ENCODE measurements at regions not wholly inside any gene's neighbourhood (a gene's known extent, or its start where the extent isn't known, plus 50 kb on each side); places are given as distances from the start of the nearest gene placed in this dataset.

DNA sequence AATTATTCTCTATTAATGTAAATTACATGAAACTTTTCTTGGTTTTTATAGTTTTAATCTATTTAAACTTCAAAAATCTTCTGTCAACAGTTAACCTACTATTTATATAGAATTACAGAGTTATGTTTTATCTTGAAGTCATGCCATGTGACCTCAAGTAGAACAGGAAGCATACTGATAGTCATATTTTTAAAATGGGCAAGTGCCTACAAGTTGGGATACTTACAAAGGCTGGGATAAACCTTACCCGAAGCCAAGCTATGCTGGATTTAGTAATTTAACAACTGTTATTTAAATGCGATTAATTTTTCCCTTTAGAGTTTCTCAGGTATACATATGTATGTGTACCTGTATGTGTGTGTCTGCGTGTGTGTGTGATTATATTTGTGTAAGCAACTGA, 266.9 kb downstream of the RASSF9 start:
- H3K9ac ChIP-seq (ENCODE audit: low read length): no peak overlapping the region
- H3K9me3 Mint-ChIP-seq (ENCODE audit: unreplicated experiment): no peaks in the 10 kb centered on the region
- no peaks in the 10 kb centered on the region for H3K4me1 ChIP-seq (ENCODE audit: insufficient read depth, low read length)
- no peaks in the 10 kb centered on the region for H3K9me3 ChIP-seq (ENCODE audit: insufficient read depth, low read depth, low read length)
- H3K4me1 Mint-ChIP-seq (ENCODE audit: low read depth, unreplicated experiment): no peaks in the 10 kb centered on the region
- no peak overlapping the region for H3K4me3 ChIP-seq (ENCODE audit: insufficient read depth, low read depth, low read length)
- no peaks in the 10 kb centered on the region for H3K36me3 Mint-ChIP-seq (ENCODE audit: low read depth, unreplicated experiment)
- H3K36me3 ChIP-seq (ENCODE audit: insufficient read depth, low read length): no peaks in the 10 kb centered on the region
- H2AFZ ChIP-seq (ENCODE audit: low read depth, low read length): no peak overlapping the region
- TF ChIP-seq, protein P1, sequence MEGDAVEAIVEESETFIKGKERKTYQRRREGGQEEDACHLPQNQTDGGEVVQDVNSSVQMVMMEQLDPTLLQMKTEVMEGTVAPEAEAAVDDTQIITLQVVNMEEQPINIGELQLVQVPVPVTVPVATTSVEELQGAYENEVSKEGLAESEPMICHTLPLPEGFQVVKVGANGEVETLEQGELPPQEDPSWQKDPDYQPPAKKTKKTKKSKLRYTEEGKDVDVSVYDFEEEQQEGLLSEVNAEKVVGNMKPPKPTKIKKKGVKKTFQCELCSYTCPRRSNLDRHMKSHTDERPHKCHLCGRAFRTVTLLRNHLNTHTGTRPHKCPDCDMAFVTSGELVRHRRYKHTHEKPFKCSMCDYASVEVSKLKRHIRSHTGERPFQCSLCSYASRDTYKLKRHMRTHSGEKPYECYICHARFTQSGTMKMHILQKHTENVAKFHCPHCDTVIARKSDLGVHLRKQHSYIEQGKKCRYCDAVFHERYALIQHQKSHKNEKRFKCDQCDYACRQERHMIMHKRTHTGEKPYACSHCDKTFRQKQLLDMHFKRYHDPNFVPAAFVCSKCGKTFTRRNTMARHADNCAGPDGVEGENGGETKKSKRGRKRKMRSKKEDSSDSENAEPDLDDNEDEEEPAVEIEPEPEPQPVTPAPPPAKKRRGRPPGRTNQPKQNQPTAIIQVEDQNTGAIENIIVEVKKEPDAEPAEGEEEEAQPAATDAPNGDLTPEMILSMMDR (IDR thresholded peaks at IDR 0.05; ENCODE audit: insufficient read depth, low read depth, low read length): no peak
- no peak for TF ChIP-seq EZH2 (IDR thresholded peaks at IDR 0.05; ENCODE audit: insufficient read depth, low read length)
- no peak overlapping the region for H3K27ac ChIP-seq (ENCODE audit: low read depth, low read length)
- no peak overlapping the region for H3K4me2 ChIP-seq (ENCODE audit: low read length)
- no peak for DNase-seq (ENCODE audit: low read depth)
- H3K4me3 Mint-ChIP-seq (ENCODE audit: unreplicated experiment): no peak overlapping the region
- FAIRE-seq: no peak
- no peaks in the 10 kb centered on the region for H4K20me1 ChIP-seq (ENCODE audit: insufficient read depth, low read length)
- H3K79me2 ChIP-seq (ENCODE audit: insufficient read depth, low read length): no peaks in the 10 kb centered on the region
- no peaks in the 10 kb centered on the region for H3K27me3 ChIP-seq (ENCODE audit: insufficient read depth, low read length)
- no peaks in the 10 kb centered on the region for H3K27me3 Mint-ChIP-seq (ENCODE audit: low read depth, unreplicated experiment)
- H3K27ac Mint-ChIP-seq (ENCODE audit: unreplicated experiment): no peak overlapping the region

DNA sequence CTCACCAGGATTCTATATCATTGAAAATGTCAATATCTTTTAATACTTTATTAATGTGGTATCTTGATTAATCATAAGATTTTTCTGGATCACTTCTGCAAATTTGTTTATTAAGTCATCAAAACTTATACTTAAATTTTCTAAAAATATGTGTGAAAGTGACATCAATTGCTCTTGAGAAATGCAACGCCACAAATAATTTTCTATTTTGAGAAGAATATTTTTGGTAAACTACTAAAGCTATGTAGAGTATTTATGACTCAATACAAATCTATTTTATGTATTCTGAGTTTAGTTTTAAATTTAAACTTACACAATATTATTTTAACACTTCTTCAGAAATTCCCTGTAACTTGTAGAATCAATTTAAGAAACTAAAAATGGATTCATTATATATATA, 263.3 kb downstream of the RASSF9 start:
- no peak overlapping the region for H3K4me3 ChIP-seq (ENCODE audit: insufficient read depth, low read depth, low read length)

DNA sequence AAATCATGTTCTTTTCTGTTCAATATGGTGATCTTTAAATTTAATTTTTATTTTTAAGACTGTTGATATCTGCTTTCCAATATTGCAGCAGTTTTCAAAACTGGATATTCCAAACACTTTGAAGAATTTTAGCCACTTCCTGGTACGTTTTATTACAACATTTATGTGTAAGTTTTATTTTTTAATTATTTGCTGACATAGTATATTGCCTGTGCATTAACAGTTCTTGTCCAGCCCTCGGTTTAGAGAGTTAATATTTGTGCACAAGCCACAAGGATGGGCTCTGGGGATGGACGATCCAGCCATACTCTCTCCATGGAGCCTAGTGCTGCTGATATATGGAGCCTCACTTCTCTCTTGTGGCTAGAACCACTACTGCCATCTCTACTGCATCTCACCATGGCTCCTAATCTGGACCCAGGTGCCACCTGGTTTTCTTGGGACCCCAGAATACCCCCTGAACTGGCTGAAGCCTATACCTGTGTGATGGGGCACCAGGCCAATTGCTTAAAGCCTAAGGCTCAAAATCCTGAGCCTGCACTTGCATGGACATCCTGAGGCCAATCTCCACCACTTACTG, 262.5 kb downstream of the RASSF9 start:
- FAIRE-seq (no peak), DNase-seq (ENCODE audit: low read depth) (no peak)
- Histone ChIP-seq H3K27me3 (ENCODE audit: insufficient read depth, low read length) (no peaks in the 10 kb centered on the region), H3K4me1 (ENCODE audit: insufficient read depth, low read length) (no peaks in the 10 kb centered on the region), H3K9me3 (ENCODE audit: insufficient read depth, low read depth, low read length) (no peaks in the 10 kb centered on the region), H2AFZ (ENCODE audit: low read depth, low read length) (no peak overlapping the region), H4K20me1 (ENCODE audit: insufficient read depth, low read length) (no peaks in the 10 kb centered on the region), H3K79me2 (ENCODE audit: insufficient read depth, low read length) (no peaks in the 10 kb centered on the region), H3K4me2 (ENCODE audit: low read length) (no peak overlapping the region), H3K9ac (ENCODE audit: low read length) (no peak overlapping the region), H3K36me3 (ENCODE audit: insufficient read depth, low read length) (no peaks in the 10 kb centered on the region), H3K4me3 (ENCODE audit: insufficient read depth, low read depth, low read length) (no peak overlapping the region), H3K27ac (ENCODE audit: low read depth, low read length) (no peak overlapping the region)
- Mint-ChIP-seq H3K4me1 (ENCODE audit: low read depth, unreplicated experiment) (no peaks in the 10 kb centered on the region), H3K36me3 (ENCODE audit: low read depth, unreplicated experiment) (no peaks in the 10 kb centered on the region), H3K9me3 (ENCODE audit: unreplicated experiment) (no peaks in the 10 kb centered on the region), H3K27ac (ENCODE audit: unreplicated experiment) (no peak overlapping the region), H3K27me3 (ENCODE audit: low read depth, unreplicated experiment) (no peaks in the 10 kb centered on the region), H3K4me3 (ENCODE audit: unreplicated experiment) (no peak overlapping the region)
- TF ChIP-seq EZH2 (IDR thresholded peaks at IDR 0.05; ENCODE audit: insufficient read depth, low read length): no peak
- TF ChIP-seq, protein P1 (IDR thresholded peaks at IDR 0.05; ENCODE audit: insufficient read depth, low read depth, low read length): no peak

More for the DNA sequence above, 263.3 kb downstream of the RASSF9 start:
- DNase-seq (ENCODE audit: low read depth) (no peak), FAIRE-seq (no peak)
- no peak overlapping the region for H3K27ac ChIP-seq (ENCODE audit: low read depth, low read length)
- Mint-ChIP-seq H3K9me3 (ENCODE audit: unreplicated experiment) (no peaks in the 10 kb centered on the region), H3K4me1 (ENCODE audit: low read depth, unreplicated experiment) (no peaks in the 10 kb centered on the region), H3K27ac (ENCODE audit: unreplicated experiment) (no peak overlapping the region), H3K4me3 (ENCODE audit: unreplicated experiment) (no peak overlapping the region), H3K27me3 (ENCODE audit: low read depth, unreplicated experiment) (no peaks in the 10 kb centered on the region), H3K36me3 (ENCODE audit: low read depth, unreplicated experiment) (no peaks in the 10 kb centered on the region)
- H3K4me1 ChIP-seq (ENCODE audit: insufficient read depth, low read length): no peaks in the 10 kb centered on the region
- H3K9ac ChIP-seq (ENCODE audit: low read length): no peak overlapping the region
- TF ChIP-seq, protein P1 (IDR thresholded peaks at IDR 0.05; ENCODE audit: insufficient read depth, low read depth, low read length): no peak
- TF ChIP-seq EZH2 (IDR thresholded peaks at IDR 0.05; ENCODE audit: insufficient read depth, low read length): no peak
- H3K4me2 ChIP-seq (ENCODE audit: low read length): no peak overlapping the region
- no peaks in the 10 kb centered on the region for H3K79me2 ChIP-seq (ENCODE audit: insufficient read depth, low read length)
- H3K9me3 ChIP-seq (ENCODE audit: insufficient read depth, low read depth, low read length): no peaks in the 10 kb centered on the region
- no peaks in the 10 kb centered on the region for H4K20me1 ChIP-seq (ENCODE audit: insufficient read depth, low read length)
- H3K36me3 ChIP-seq (ENCODE audit: insufficient read depth, low read length): no peaks in the 10 kb centered on the region
- H2AFZ ChIP-seq (ENCODE audit: low read depth, low read length): no peak overlapping the region
- no peaks in the 10 kb centered on the region for H3K27me3 ChIP-seq (ENCODE audit: insufficient read depth, low read length)

Measured in astrocyte (in vitro differentiated cells and primary cell).